Endothelial cell of umbilical vein (primary cell): ENCODE measurements at regions not wholly inside any gene's neighbourhood (a gene's known extent, or its start where the extent isn't known, plus 50 kb on each side); places are given as distances from the start of the nearest gene placed in this dataset.
"Not testable (repeated sequence)": the region's sequence is repeated elsewhere in the genome, so short reads cannot be mapped to it uniquely, and the experiment has no call there.

Experiments used
- EZH2 ChIP-seq: IDR thresholded peaks from 2 replicates; pipeline ENCODE4 v1.6.1; 2012; ENCODE audit warnings: borderline replicate concordance, low read depth, mild to moderate bottlenecking, moderate library complexity, low read length, inconsistent platforms; ENCODE audit not compliant: severe bottlenecking
- FOS ChIP-seq: IDR thresholded peaks from 2 replicates; pipeline ENCODE4 v1.6.1; 2011; ENCODE audit warnings: mild to moderate bottlenecking, low read length, moderate library complexity, borderline replicate concordance; ENCODE audit not compliant: insufficient read depth
- POLR2A ChIP-seq: IDR thresholded peaks from 2 replicates; pipeline ENCODE4 v1.6.1; 2012; ENCODE audit warnings: low read depth, mild to moderate bottlenecking, control low read depth, low read length
- POLR2AphosphoS5 ChIP-seq: IDR thresholded peaks from 2 replicates; pipeline ENCODE4 v1.6.1; 2012; ENCODE audit warnings: low read depth, mild to moderate bottlenecking, control low read depth, low read length, moderate library complexity; ENCODE audit not compliant: insufficient read depth
- TF ChIP-seq, protein P1 (sequence below), 2 donors: IDR thresholded peaks; 1 replicate in 1 of 2; 2 replicates in 1 of 2; pipeline ENCODE4 v1.5.1; 2011; ENCODE audit warnings: low read length in 2 of 2, mild to moderate bottlenecking in 2 of 2, moderate library complexity in 2 of 2, control low read depth in 1 of 2, inconsistent platforms in 1 of 2, low read depth in 1 of 2; ENCODE audit not compliant: insufficient read depth in 1 of 2; ENCODE audit errors: extremely low read depth in 1 of 2
- TF ChIP-seq, protein P2 (sequence below): IDR thresholded peaks from 2 replicates; pipeline ENCODE4 v1.6.1; 2011; ENCODE audit not compliant: insufficient read depth, insufficient read length

DNA sequence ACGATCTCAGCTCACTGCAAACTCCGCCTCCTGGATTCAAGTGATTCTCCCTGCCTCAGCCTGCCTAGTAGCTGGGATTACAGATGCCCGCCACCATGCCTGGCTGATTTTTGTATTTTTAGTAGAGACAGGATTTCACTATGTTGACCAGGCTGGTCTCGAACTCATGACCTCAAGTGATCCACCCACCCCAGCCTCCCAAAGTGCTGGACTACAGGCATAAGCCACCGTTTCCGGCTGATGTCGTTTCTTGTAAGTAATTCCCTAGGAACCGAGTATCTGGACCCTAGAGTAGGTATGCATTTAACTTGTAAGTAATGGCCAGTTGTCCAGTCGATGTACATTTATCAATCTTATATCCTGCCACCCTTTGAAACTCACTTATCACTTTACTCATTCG, 491.2 kb downstream of the BRD1 start:
- TF ChIP-seq POLR2A, POLR2AphosphoS5, EZH2, FOS: not testable (repeated sequence)
- TF ChIP-seq, protein P1, sequence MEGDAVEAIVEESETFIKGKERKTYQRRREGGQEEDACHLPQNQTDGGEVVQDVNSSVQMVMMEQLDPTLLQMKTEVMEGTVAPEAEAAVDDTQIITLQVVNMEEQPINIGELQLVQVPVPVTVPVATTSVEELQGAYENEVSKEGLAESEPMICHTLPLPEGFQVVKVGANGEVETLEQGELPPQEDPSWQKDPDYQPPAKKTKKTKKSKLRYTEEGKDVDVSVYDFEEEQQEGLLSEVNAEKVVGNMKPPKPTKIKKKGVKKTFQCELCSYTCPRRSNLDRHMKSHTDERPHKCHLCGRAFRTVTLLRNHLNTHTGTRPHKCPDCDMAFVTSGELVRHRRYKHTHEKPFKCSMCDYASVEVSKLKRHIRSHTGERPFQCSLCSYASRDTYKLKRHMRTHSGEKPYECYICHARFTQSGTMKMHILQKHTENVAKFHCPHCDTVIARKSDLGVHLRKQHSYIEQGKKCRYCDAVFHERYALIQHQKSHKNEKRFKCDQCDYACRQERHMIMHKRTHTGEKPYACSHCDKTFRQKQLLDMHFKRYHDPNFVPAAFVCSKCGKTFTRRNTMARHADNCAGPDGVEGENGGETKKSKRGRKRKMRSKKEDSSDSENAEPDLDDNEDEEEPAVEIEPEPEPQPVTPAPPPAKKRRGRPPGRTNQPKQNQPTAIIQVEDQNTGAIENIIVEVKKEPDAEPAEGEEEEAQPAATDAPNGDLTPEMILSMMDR (IDR thresholded peaks at IDR 0.05; ENCODE audit: extremely low read depth in 1 of 2, insufficient read depth in 1 of 2, low read depth in 1 of 2, low read length in 2 of 2) = not testable (repeated sequence)
- TF ChIP-seq, protein P2, sequence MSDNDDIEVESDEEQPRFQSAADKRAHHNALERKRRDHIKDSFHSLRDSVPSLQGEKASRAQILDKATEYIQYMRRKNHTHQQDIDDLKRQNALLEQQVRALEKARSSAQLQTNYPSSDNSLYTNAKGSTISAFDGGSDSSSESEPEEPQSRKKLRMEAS = not testable (repeated sequence)
